Body of pancreas (tissue), 4 donors: ENCODE measurements at regions not wholly inside any gene's neighbourhood (a gene's known extent, or its start where the extent isn't known, plus 50 kb on each side); places are given as distances from the start of the nearest gene placed in this dataset.
"Not testable (repeated sequence)": the region's sequence is repeated elsewhere in the genome, so short reads cannot be mapped to it uniquely, and the experiment has no call there.

Experiments
- ATAC-seq: fragments of 150-250 bp; one replicate; pipeline ENCODE4 v1.9.1; 2016
- DNase-seq, 4 donors: peaks; one replicate each; pipeline ENCODE4 v3.0.0-alpha.2; 2019
- H3K27ac ChIP-seq, 4 donors: fragments of 200-600 bp; sonication (generic); 1 replicate in 3 of 4; 2 replicates in 1 of 4; pipeline versions ENCODE4 v1.5.1 to v1.6.1; 2016 to 2019; ENCODE audit warnings: mild to moderate bottlenecking in 1 of 4, mixed read lengths in 1 of 4, moderate library complexity in 1 of 4
- H3K27me3 ChIP-seq, 2 donors: fragments of 200-600 bp; sonication (generic); one replicate each; pipeline ENCODE4 v1.6.0; 2016; ENCODE audit warnings: mild to moderate bottlenecking in 1 of 2
- H3K36me3 ChIP-seq, 2 donors: fragments of 200-600 bp; sonication (generic); replicated peaks in 1 of 2; 2 replicates each; pipeline ENCODE4 v1.5.1; 2016; ENCODE audit warnings: low read depth in 2 of 2; ENCODE audit not compliant: insufficient read depth in 1 of 2
- H3K4me1 ChIP-seq: fragments of 200-600 bp; sonication (generic); one replicate; pipeline ENCODE4 v1.6.0; 2016
- H3K4me3 ChIP-seq, 2 donors: fragments of 200-600 bp; sonication (generic); 1 replicate in 1 of 2; 2 replicates in 1 of 2; pipeline ENCODE4 v1.5.1; 2016 to 2019
- H3K9me3 ChIP-seq, 3 donors: fragments of 200-600 bp; sonication (generic); 1 replicate in 2 of 3; 2 replicates in 1 of 3; pipeline ENCODE4 v1.5.1; 2016
- CTCF ChIP-seq, 7 experiments: fragments of 450-650 bp in 4 of 7; fragments of 200-600 bp in 3 of 7; sonication (generic) in 3 of 7; IDR thresholded peaks; one replicate each; pipeline ENCODE4 v1.5.1; 2016 to 2019; ENCODE audit warnings: antibody characterized with exemption in 7 of 7
- WGBS, 2 donors: methylation state at CpG; one replicate each; pipeline ENCODE4 v1.1.5; 2017; 5-methylcytosine and 5-hydroxymethylcytosine counted together
- intact Hi-C: fragments of 100-400 bp; cut with DNase I; formaldehyde crosslinking; loops from one replicate; pipeline ENCODE4 v1.15.1; 2023

GRCh38 chr4:9024866-9025265 lies 145.3 kb upstream of the FAM90A26 start:
- DNase-seq, H3K4me1 ChIP-seq, intact Hi-C loops, H3K27ac ChIP-seq, H3K9me3 ChIP-seq, H3K4me3 ChIP-seq, H3K36me3 ChIP-seq, H3K27me3 ChIP-seq, ATAC-seq: not testable (repeated sequence)
- 23 to 40% methylated on average over 3 of the region's 3 CpGs for WGBS, 2 donors

- H3K36me3 ChIP-seq, H3K27ac ChIP-seq, H3K27me3 ChIP-seq, DNase-seq, H3K9me3 ChIP-seq, H3K4me3 ChIP-seq, ATAC-seq, intact Hi-C loops, H3K4me1 ChIP-seq: not testable (repeated sequence)
- WGBS, 2 donors = 79 to 84% methylated on average over 4 of the region's 4 CpGs
Measured at GRCh38 chr4:9009792-9010191, 138.2 kb upstream of the HMX1 start.

GRCh38 chr4:9008407-9008806 lies 136.8 kb upstream of the HMX1 start:
- H3K36me3 ChIP-seq, ATAC-seq, DNase-seq, H3K27ac ChIP-seq, intact Hi-C loops, H3K4me1 ChIP-seq, H3K27me3 ChIP-seq, H3K9me3 ChIP-seq, H3K4me3 ChIP-seq: not testable (repeated sequence)
- 53 to 54% methylated on average over 1 to 4 of the region's 4 CpGs for WGBS, 2 donors

GRCh38 chr4:9001153-9001552 lies 129.5 kb upstream of the HMX1 start:
- H3K36me3 ChIP-seq, H3K27me3 ChIP-seq, H3K27ac ChIP-seq, ATAC-seq, H3K4me1 ChIP-seq, H3K9me3 ChIP-seq, intact Hi-C loops, H3K4me3 ChIP-seq: not testable (repeated sequence)
- WGBS, 2 donors = 4 to 38% methylated on average over 7 to 27 of the region's 28 CpGs
- peak in 3 of 4 donors; percentile 10 to 21 (median 12) for DNase-seq

GRCh38 chr4:9000505-9001001 lies 128.9 kb upstream of the HMX1 start:
- intact Hi-C loops, H3K27me3 ChIP-seq, H3K27ac ChIP-seq, H3K36me3 ChIP-seq, H3K9me3 ChIP-seq, H3K4me1 ChIP-seq, H3K4me3 ChIP-seq: not testable (repeated sequence)
- DNase-seq (peak; percentile 47 to 73 (median 68)), ATAC-seq (peak; percentile 56)
- peak; percentile 22 to 96 (median 91) for TF ChIP-seq CTCF (IDR thresholded peaks at IDR 0.05)
- 2 to 10% methylated on average over 2 to 51 of the region's 52 CpGs for WGBS, 2 donors

- H3K9me3 ChIP-seq, H3K4me3 ChIP-seq, H3K27ac ChIP-seq, ATAC-seq, H3K36me3 ChIP-seq, H3K27me3 ChIP-seq, intact Hi-C loops, H3K4me1 ChIP-seq: not testable (repeated sequence)
- 56 to 67% methylated on average over 1 to 7 of the region's 15 CpGs for WGBS, 2 donors
- DNase-seq = peak in 2 of 4 donors; percentile 30 to 56
Measured at GRCh38 chr4:8992981-8993380, 121.3 kb upstream of the HMX1 start.

- intact Hi-C loops, H3K27ac ChIP-seq, H3K9me3 ChIP-seq, ATAC-seq, H3K27me3 ChIP-seq, H3K4me3 ChIP-seq, DNase-seq, H3K36me3 ChIP-seq, H3K4me1 ChIP-seq: not testable (repeated sequence)
Measured at GRCh38 chr4:8991449-8991848, 119.8 kb upstream of the HMX1 start.

- H3K27ac ChIP-seq, H3K4me1 ChIP-seq, intact Hi-C loops, DNase-seq, H3K4me3 ChIP-seq, H3K36me3 ChIP-seq, H3K27me3 ChIP-seq, ATAC-seq, H3K9me3 ChIP-seq: not testable (repeated sequence)
- WGBS, 2 donors = 73% methylated on average over 13 of the region's 18 CpGs; no CpG with 5 or more reads in 1 of the 2 donors
Measured at GRCh38 chr4:8990341-8990740, 118.7 kb upstream of the HMX1 start.

GRCh38 chr4:8985786-8986185 lies 114.1 kb upstream of the HMX1 start:
- H3K4me1 ChIP-seq, H3K4me3 ChIP-seq, H3K27me3 ChIP-seq, ATAC-seq, H3K36me3 ChIP-seq, H3K27ac ChIP-seq, DNase-seq, H3K9me3 ChIP-seq, intact Hi-C loops: not testable (repeated sequence)
- WGBS, 2 donors = 80 to 86% methylated on average over 13 to 14 of the region's 15 CpGs

GRCh38 chr4:8984641-8985040 lies 113.0 kb upstream of the HMX1 start:
- DNase-seq, ATAC-seq, H3K27me3 ChIP-seq, H3K36me3 ChIP-seq, intact Hi-C loops, H3K4me3 ChIP-seq, H3K4me1 ChIP-seq, H3K27ac ChIP-seq, H3K9me3 ChIP-seq: not testable (repeated sequence)
- 72 to 79% methylated on average over 10 to 11 of the region's 11 CpGs for WGBS, 2 donors

GRCh38 chr4:8983921-8984320 lies 112.3 kb upstream of the HMX1 start:
- intact Hi-C loops, H3K9me3 ChIP-seq, H3K36me3 ChIP-seq, H3K4me3 ChIP-seq, DNase-seq, H3K27ac ChIP-seq, H3K27me3 ChIP-seq, ATAC-seq, H3K4me1 ChIP-seq: not testable (repeated sequence)
- WGBS, 2 donors = 76 to 79% methylated on average over 11 to 12 of the region's 12 CpGs
